SK-N-MC (cell line): ENCODE measurements at regions not wholly inside any gene's neighbourhood (a gene's known extent, or its start where the extent isn't known, plus 50 kb on each side); places are given as distances from the start of the nearest gene placed in this dataset.
"Not testable (repeated sequence)": the region's sequence is repeated elsewhere in the genome, so short reads cannot be mapped to it uniquely, and the experiment has no call there.

Source experiments
- DNase-seq: peaks from one replicate; pipeline ENCODE4 v3.0.0-alpha.2; 2011; ENCODE audit warnings: low read depth, low spot score
- H3K27ac ChIP-seq: fragments of 200-600 bp; sonication (generic); 2 replicates; pipeline ENCODE4 v1.5.1; 2016; ENCODE audit warnings: mixed run types
- H3K36me3 ChIP-seq: fragments of 200-600 bp; sonication (generic); 2 replicates; pipeline ENCODE4 v1.6.1; 2017; ENCODE audit warnings: antibody characterized with exemption, low read length, mixed read lengths; ENCODE audit not compliant: insufficient read depth
- H3K4me3 ChIP-seq: fragments of 200-600 bp; sonication (generic); 2 replicates; pipeline ENCODE4 v1.5.1; 2016
- H3K9ac ChIP-seq: fragments of 200-600 bp; sonication (generic); 2 replicates; pipeline ENCODE4 v1.8.0; 2017; ENCODE audit warnings: mixed run types, mixed read lengths; ENCODE audit not compliant: insufficient read length
- H3K9me3 ChIP-seq: fragments of 200-600 bp; sonication (generic); 2 replicates; pipeline ENCODE4 v1.6.1; 2017; ENCODE audit warnings: low read depth, mild to moderate bottlenecking, antibody characterized with exemption, low read length, moderate library complexity, mixed read lengths
- EZH2 ChIP-seq: fragments of 200-600 bp; sonication (generic); IDR thresholded peaks from one replicate; pipeline ENCODE4 v1.6.1; 2017; ENCODE audit warnings: antibody characterized with exemption
- FOXP2 ChIP-seq: optimal IDR thresholded peaks from 2 replicates; pipeline ENCODE3; 2011; ENCODE audit warnings: mild to moderate bottlenecking, moderate library complexity; ENCODE audit not compliant: insufficient read depth; ENCODE audit errors: extremely low read length, control extremely low read depth
- POLR2AphosphoS5 ChIP-seq: IDR thresholded peaks from 2 replicates; pipeline ENCODE4 v1.6.1; 2012; ENCODE audit warnings: mild to moderate bottlenecking, low read depth, low read length, borderline replicate concordance

- no peak overlapping the region for H3K9ac ChIP-seq
Observed at GRCh38 chr17:64747938-64748540, 85.9 kb upstream of the SMURF2 start.

GRCh38 chr17:64742326-64742725 lies 80.2 kb upstream of the SMURF2 start:
- no peaks in the 10 kb centered on the region for H3K9me3 ChIP-seq

More at GRCh38 chr17:64747938-64748540, 85.9 kb upstream of the SMURF2 start:
- TF ChIP-seq POLR2AphosphoS5 (no peak), EZH2 (no peak), FOXP2 (no peak)
- Histone ChIP-seq H3K36me3 (no peaks in the 10 kb centered on the region), H3K27ac (no peak overlapping the region; the same call in 1 of the 2 replicates), H3K9me3 (no peaks in the 10 kb centered on the region), H3K4me3 (no peak overlapping the region)
- DNase-seq, result no peak

GRCh38 chr17:64741916-64742315 lies 79.8 kb upstream of the SMURF2 start:
- not testable (repeated sequence) for DNase-seq, H3K36me3 ChIP-seq, H3K9ac ChIP-seq, H3K9me3 ChIP-seq, H3K4me3 ChIP-seq
- peak overlapping the region; percentile 96 for H3K27ac ChIP-seq

More at GRCh38 chr17:64742326-64742725, 80.2 kb upstream of the SMURF2 start:
- Histone ChIP-seq H3K36me3 (no peaks in the 10 kb centered on the region), H3K27ac (0 out of 2 replicates have a peak overlapping the region, but pooled peaks have one; percentile 52), H3K4me3 (no peak overlapping the region), H3K9ac (no peak overlapping the region)
- no peak for DNase-seq
- TF ChIP-seq FOXP2, result no peak
- TF ChIP-seq EZH2, result no peak
- TF ChIP-seq POLR2AphosphoS5, result no peak

GRCh38 chr17:64741038-64741641 lies 79.0 kb upstream of the SMURF2 start:
- Histone ChIP-seq H3K36me3 (no peaks in the 10 kb centered on the region), H3K9ac (peak overlapping the region; percentile 41), H3K9me3 (no peaks in the 10 kb centered on the region), H3K27ac (peak overlapping the region; percentile 96), H3K4me3 (peak overlapping the region; percentile 55)
- TF ChIP-seq EZH2 (no peak), FOXP2 (no peak), POLR2AphosphoS5 (no peak)
- DNase-seq, result no peak

GRCh38 chr17:64739316-64740058 lies 77.4 kb upstream of the SMURF2 start:
- Histone ChIP-seq H3K27ac (no peak overlapping the region), H3K36me3 (no peaks in the 10 kb centered on the region), H3K9ac (no peak overlapping the region), H3K9me3 (no peaks in the 10 kb centered on the region), H3K4me3 (no peak overlapping the region)
- TF ChIP-seq FOXP2 (no peak), EZH2 (no peak), POLR2AphosphoS5 (no peak)
- no peak for DNase-seq

- Histone ChIP-seq H3K9me3 (no peaks in the 10 kb centered on the region), H3K4me3 (no peak overlapping the region), H3K36me3 (no peaks in the 10 kb centered on the region), H3K27ac (no peak overlapping the region), H3K9ac (no peak overlapping the region)
- TF ChIP-seq FOXP2 (no peak), POLR2AphosphoS5 (no peak), EZH2 (no peak)
- DNase-seq, result no peak
Observed at GRCh38 chr17:64736804-64737492, 74.8 kb upstream of the SMURF2 start.

GRCh38 chr17:64732336-64733006 lies 70.4 kb upstream of the SMURF2 start:
- Histone ChIP-seq H3K4me3 (no peak overlapping the region), H3K27ac (no peak overlapping the region), H3K9ac (no peak overlapping the region), H3K9me3 (no peaks in the 10 kb centered on the region), H3K36me3 (no peaks in the 10 kb centered on the region)
- DNase-seq, result no peak
- TF ChIP-seq POLR2AphosphoS5 (no peak), EZH2 (no peak), FOXP2 (no peak)

GRCh38 chr17:64730023-64730422 lies 67.9 kb upstream of the SMURF2 start:
- H3K9me3 ChIP-seq, H3K27ac ChIP-seq, H3K4me3 ChIP-seq, H3K36me3 ChIP-seq, H3K9ac ChIP-seq, DNase-seq: not testable (repeated sequence)
